IPS-11a (cell line): ENCODE measurements at regions not wholly inside any gene's neighbourhood (a gene's known extent, or its start where the extent isn't known, plus 50 kb on each side); places are given as distances from the start of the nearest gene placed in this dataset.

ENCODE experiments used
- H3K4me3 ChIP-seq: one replicate; pipeline ENCODE4 v1.5.1; 2013; ENCODE audit warnings: low read depth, low read length, control low read depth

GRCh38 chr12:84807249-84807648 is 105.3 kb downstream of the SLC6A15 start:
- H3K4me3 ChIP-seq: no peak overlapping the region

GRCh38 chr12:84805474-84805858 is 107.1 kb downstream of the SLC6A15 start:
- no peak overlapping the region for H3K4me3 ChIP-seq

- H3K4me3 ChIP-seq: no peak overlapping the region
Measured at GRCh38 chr12:84804691-84805473, 107.7 kb downstream of the SLC6A15 start.

- H3K4me3 ChIP-seq: no peak overlapping the region
Measured at GRCh38 chr12:84803661-84804060, 108.9 kb downstream of the SLC6A15 start.

GRCh38 chr12:84802161-84802560 is 110.4 kb downstream of the SLC6A15 start:
- no peak overlapping the region for H3K4me3 ChIP-seq

GRCh38 chr12:84793558-84794367 is 118.8 kb downstream of the SLC6A15 start:
- no peak overlapping the region for H3K4me3 ChIP-seq

GRCh38 chr12:84791444-84791843 is 121.2 kb downstream of the SLC6A15 start:
- H3K4me3 ChIP-seq: no peak overlapping the region

GRCh38 chr12:84789184-84789583 is 123.4 kb downstream of the SLC6A15 start:
- H3K4me3 ChIP-seq: no peak overlapping the region

GRCh38 chr12:84787253-84787652 is 125.3 kb downstream of the SLC6A15 start:
- H3K4me3 ChIP-seq: no peak overlapping the region

GRCh38 chr12:84786622-84787021 is 126.0 kb downstream of the SLC6A15 start:
- H3K4me3 ChIP-seq: no peak overlapping the region

- no peak overlapping the region for H3K4me3 ChIP-seq
Measured at GRCh38 chr12:84785951-84786350, 126.6 kb downstream of the SLC6A15 start.

GRCh38 chr12:84785281-84785680 is 127.3 kb downstream of the SLC6A15 start:
- H3K4me3 ChIP-seq: no peak overlapping the region

GRCh38 chr12:84779169-84779568 is 133.4 kb downstream of the SLC6A15 start:
- no peak overlapping the region for H3K4me3 ChIP-seq

GRCh38 chr12:84772281-84772680 is 140.3 kb downstream of the SLC6A15 start:
- no peak overlapping the region for H3K4me3 ChIP-seq

- H3K4me3 ChIP-seq: no peak overlapping the region
Measured at GRCh38 chr12:84767079-84767478, 145.5 kb downstream of the SLC6A15 start.

- H3K4me3 ChIP-seq: no peak overlapping the region
Measured at GRCh38 chr12:84766375-84766774, 146.2 kb downstream of the SLC6A15 start.

GRCh38 chr12:84764001-84764400 is 148.6 kb downstream of the SLC6A15 start:
- H3K4me3 ChIP-seq: no peak overlapping the region

GRCh38 chr12:84763107-84763506 is 149.5 kb downstream of the SLC6A15 start:
- H3K4me3 ChIP-seq: no peak overlapping the region

- no peak overlapping the region for H3K4me3 ChIP-seq
Measured at GRCh38 chr12:84760091-84760865, 152.3 kb downstream of the SLC6A15 start.

- H3K4me3 ChIP-seq: no peak overlapping the region
Measured at GRCh38 chr12:84757978-84758377, 154.6 kb downstream of the SLC6A15 start.

GRCh38 chr12:84756961-84757360 is 155.6 kb downstream of the SLC6A15 start:
- H3K4me3 ChIP-seq: no peak overlapping the region
